GM21723 (cell line): ENCODE measurements at regions not wholly inside any gene's neighbourhood (a gene's known extent, or its start where the extent isn't known, plus 50 kb on each side); places are given as distances from the start of the nearest gene placed in this dataset.
"Not testable (repeated sequence)": the region's sequence is repeated elsewhere in the genome, so short reads cannot be mapped to it uniquely, and the experiment has no call there.

ENCODE experiments used
- ATAC-seq: cut with Tn5 transposase; IDR thresholded peaks from one replicate; pipeline ENCODE4 v1.9.1; 2021; ENCODE audit warnings: mild to moderate bottlenecking, moderate library complexity; ENCODE audit not compliant: unreplicated experiment

GRCh38 chr6:4242601-4243000 is 107.2 kb upstream of the ECI2 start:
- no peak for ATAC-seq

GRCh38 chr6:4240148-4240547 is 104.8 kb upstream of the ECI2 start:
- ATAC-seq, result no peak

GRCh38 chr6:4225161-4225872 is 89.9 kb upstream of the ECI2 start:
- no peak for ATAC-seq

- ATAC-seq, result no peak
Measured at GRCh38 chr6:4224067-4224978, 88.9 kb upstream of the ECI2 start.

- ATAC-seq, result no peak
Measured at GRCh38 chr6:4220558-4220957, 85.2 kb upstream of the ECI2 start.

GRCh38 chr6:4218619-4219317 is 83.4 kb upstream of the ECI2 start:
- ATAC-seq, result not testable (repeated sequence)

- no peak for ATAC-seq
Measured at GRCh38 chr6:4212588-4212987, 77.2 kb upstream of the ECI2 start.

GRCh38 chr6:4210629-4211419 is 75.4 kb upstream of the ECI2 start:
- peak; percentile 59 for ATAC-seq

- ATAC-seq, result no peak
Measured at GRCh38 chr6:4209196-4209595, 73.8 kb upstream of the ECI2 start.

GRCh38 chr6:4208158-4208557 is 72.8 kb upstream of the ECI2 start:
- no peak for ATAC-seq

GRCh38 chr6:4203642-4204417 is 68.5 kb upstream of the ECI2 start:
- not testable (repeated sequence) for ATAC-seq

GRCh38 chr6:4192627-4193026 is 57.3 kb upstream of the ECI2 start:
- no peak for ATAC-seq

GRCh38 chr6:4192173-4192572 is 56.8 kb upstream of the ECI2 start:
- no peak for ATAC-seq

GRCh38 chr6:4191271-4191721 is 55.9 kb upstream of the ECI2 start:
- no peak for ATAC-seq

- ATAC-seq, result no peak
Measured at GRCh38 chr6:4189249-4189648, 53.9 kb upstream of the ECI2 start.

- no peak for ATAC-seq
Measured at GRCh38 chr6:4188801-4189200, 53.4 kb upstream of the ECI2 start.

- no peak for ATAC-seq
Measured at GRCh38 chr6:4187480-4187879, 52.1 kb upstream of the ECI2 start.

GRCh38 chr6:4186385-4186784 is 51.0 kb upstream of the ECI2 start:
- ATAC-seq, result no peak

GRCh38 chr6:4185846-4186245 is 50.5 kb upstream of the ECI2 start:
- ATAC-seq, result no peak

GRCh38 chr6:4185419-4185818 is 50.0 kb upstream of the ECI2 start:
- ATAC-seq, result no peak
